GM04503 (cell line): ENCODE measurements at regions not wholly inside any gene's neighbourhood (a gene's known extent, or its start where the extent isn't known, plus 50 kb on each side); places are given as distances from the start of the nearest gene placed in this dataset.
"Not testable (repeated sequence)": the region's sequence is repeated elsewhere in the genome, so short reads cannot be mapped to it uniquely, and the experiment has no call there.

Experiments used
- DNase-seq: peaks from one replicate; pipeline ENCODE4 v3.0.0-alpha.2; 2012; ENCODE audit warnings: low read depth

GRCh38 chr6:121020656-121021055 is 313.6 kb downstream of the TBC1D32 start:
- no peak for DNase-seq

GRCh38 chr6:121008553-121008952 is 325.7 kb downstream of the TBC1D32 start:
- DNase-seq = no peak

GRCh38 chr6:121006024-121006423 is 328.3 kb downstream of the TBC1D32 start:
- DNase-seq = no peak

GRCh38 chr6:121000381-121000780 is 333.9 kb downstream of the TBC1D32 start:
- DNase-seq = no peak

GRCh38 chr6:120996340-120996739 is 337.9 kb downstream of the TBC1D32 start:
- no peak for DNase-seq

- no peak for DNase-seq
Measured at GRCh38 chr6:120994573-120994967, 339.7 kb downstream of the TBC1D32 start.

- no peak for DNase-seq
Measured at GRCh38 chr6:120993929-120994572, 340.2 kb downstream of the TBC1D32 start.

GRCh38 chr6:120992257-120992656 is 342.0 kb downstream of the TBC1D32 start:
- DNase-seq = no peak

GRCh38 chr6:120990866-120991265 is 343.4 kb downstream of the TBC1D32 start:
- DNase-seq = no peak

GRCh38 chr6:120981835-120982234 is 352.4 kb downstream of the TBC1D32 start:
- no peak for DNase-seq

GRCh38 chr6:120966321-120966720 is 368.0 kb downstream of the TBC1D32 start:
- DNase-seq = no peak

- no peak for DNase-seq
Measured at GRCh38 chr6:120965814-120966213, 368.5 kb downstream of the TBC1D32 start.

GRCh38 chr6:120960761-120961160 is 373.5 kb downstream of the TBC1D32 start:
- DNase-seq = no peak

- DNase-seq = no peak
Measured at GRCh38 chr6:120954111-120954510, 380.2 kb downstream of the TBC1D32 start.

- no peak for DNase-seq
Measured at GRCh38 chr6:120951258-120951657, 383.0 kb downstream of the TBC1D32 start.

- DNase-seq = no peak
Measured at GRCh38 chr6:120947111-120947510, 387.2 kb downstream of the TBC1D32 start.

GRCh38 chr6:120945905-120946594 is 388.2 kb downstream of the TBC1D32 start:
- no peak for DNase-seq

- no peak for DNase-seq
Measured at GRCh38 chr6:120938876-120939472, 395.3 kb downstream of the TBC1D32 start.

- no peak for DNase-seq
Measured at GRCh38 chr6:120938164-120938875, 396.0 kb downstream of the TBC1D32 start.

- DNase-seq = no peak
Measured at GRCh38 chr6:120935908-120936307, 398.4 kb downstream of the TBC1D32 start.

GRCh38 chr6:120935016-120935415 is 399.3 kb downstream of the TBC1D32 start:
- no peak for DNase-seq

GRCh38 chr6:120931520-120932180 is 402.6 kb downstream of the TBC1D32 start:
- DNase-seq = not testable (repeated sequence)
